Neural progenitor cell (in vitro differentiated cells): ENCODE measurements at regions not wholly inside any gene's neighbourhood (a gene's known extent, or its start where the extent isn't known, plus 50 kb on each side); places are given as distances from the start of the nearest gene placed in this dataset.

Source experiments
- DNase-seq: peaks from one replicate; pipeline ENCODE4 v3.0.0-alpha.2; 2016; ENCODE audit warnings: low spot score
- H2AFZ ChIP-seq: fragments of 200-600 bp; sonication (generic); replicated peaks from 2 replicates; pipeline ENCODE4 v1.6.1; 2016; ENCODE audit warnings: antibody characterized with exemption
- H3F3A ChIP-seq: fragments of 200-600 bp; sonication (generic); 2 replicates; pipeline ENCODE4 v1.6.1; 2016; ENCODE audit warnings: antibody characterized with exemption, low read depth
- H3K27ac ChIP-seq: fragments of 200-600 bp; sonication (generic); 2 replicates; pipeline ENCODE4 v1.5.1; 2016; ENCODE audit warnings: mild to moderate bottlenecking
- H3K27me3 ChIP-seq: fragments of 200-600 bp; sonication (generic); 2 replicates; pipeline ENCODE4 v1.6.1; 2016; ENCODE audit warnings: mild to moderate bottlenecking, moderate library complexity
- H3K36me3 ChIP-seq: fragments of 200-600 bp; sonication (generic); 2 replicates; pipeline ENCODE4 v1.5.1; 2016
- H3K4me1 ChIP-seq: fragments of 200-600 bp; sonication (generic); 2 replicates; pipeline ENCODE4 v1.6.1; 2016; ENCODE audit warnings: mixed run types
- H3K4me2 ChIP-seq: fragments of 200-600 bp; sonication (generic); 2 replicates; pipeline ENCODE4 v1.6.1; 2016
- H3K4me3 ChIP-seq: fragments of 200-600 bp; sonication (generic); 2 replicates; pipeline ENCODE4 v1.5.1; 2016
- H3K79me2 ChIP-seq: fragments of 200-600 bp; sonication (generic); 2 replicates; pipeline ENCODE4 v1.6.1; 2016; ENCODE audit warnings: low read depth
- H3K9ac ChIP-seq: fragments of 200-600 bp; sonication (generic); 2 replicates; pipeline ENCODE4 v1.6.1; 2016
- H3K9me3 ChIP-seq: fragments of 200-600 bp; sonication (generic); 2 replicates; pipeline ENCODE4 v1.5.1; 2016; ENCODE audit warnings: low read depth
- H4K20me1 ChIP-seq: fragments of 200-600 bp; sonication (generic); 2 replicates; pipeline ENCODE4 v1.6.1; 2016; ENCODE audit warnings: low read depth
- H3K27ac Mint-ChIP-seq: 3 replicates; pipeline ENCODE4 v1.8.0; 2021; ENCODE audit warnings: mixed read lengths
- H3K27me3 Mint-ChIP-seq: 2 replicates; pipeline ENCODE4 v1.8.0; 2022; ENCODE audit warnings: low read depth, mild to moderate bottlenecking, inconsistent platforms, moderate library complexity, mixed read lengths; ENCODE audit not compliant: insufficient read depth
- H3K36me3 Mint-ChIP-seq: 3 replicates; pipeline ENCODE4 v1.8.0; 2021; ENCODE audit warnings: mixed read lengths
- H3K4me1 Mint-ChIP-seq: 3 replicates; pipeline ENCODE4 v1.8.0; 2021; ENCODE audit warnings: mixed read lengths
- H3K4me3 Mint-ChIP-seq: 3 replicates; pipeline ENCODE4 v1.8.0; 2021; ENCODE audit warnings: mild to moderate bottlenecking, moderate library complexity, mixed read lengths
- H3K9me3 Mint-ChIP-seq: 3 replicates; pipeline ENCODE4 v1.8.0; 2020; ENCODE audit warnings: mixed read lengths
- CTCF ChIP-seq: fragments of 200-600 bp; sonication (generic); IDR thresholded peaks from 2 replicates; pipeline ENCODE4 v1.5.1; 2017; ENCODE audit warnings: antibody characterized with exemption, mild to moderate bottlenecking
- EZH2 ChIP-seq: fragments of 200-600 bp; sonication (generic); IDR thresholded peaks from 2 replicates; pipeline ENCODE4 v1.6.1; 2017; ENCODE audit warnings: antibody characterized with exemption, mild to moderate bottlenecking, moderate library complexity
- EZH2phosphoT487 ChIP-seq: fragments of 200-600 bp; sonication (generic); IDR thresholded peaks from 2 replicates; pipeline ENCODE4 v1.6.1; 2017; ENCODE audit warnings: antibody characterized with exemption

GRCh38 chr15:25241241-25241801 lies 197.5 kb downstream of the UBE3A start:
- no peaks in the 10 kb centered on the region for H3K4me1 ChIP-seq
- H3K27ac Mint-ChIP-seq, result no peak overlapping the region
- H3K9me3 Mint-ChIP-seq, result peaks cover 37% of the 10 kb centered on the region
- no peak overlapping the region for H3K9ac ChIP-seq
- no peaks in the 10 kb centered on the region for H3K36me3 Mint-ChIP-seq
- DNase-seq, result no peak
- no peaks in the 10 kb centered on the region for H4K20me1 ChIP-seq
- H3K27ac ChIP-seq, result no peak overlapping the region
- no peak overlapping the region for H3K4me3 ChIP-seq
- H3K9me3 ChIP-seq, result no peaks in the 10 kb centered on the region
- no peaks in the 10 kb centered on the region for H3K36me3 ChIP-seq
- no peaks in the 10 kb centered on the region for H3K4me1 Mint-ChIP-seq
- H3F3A ChIP-seq, result no peaks in the 10 kb centered on the region
- TF ChIP-seq EZH2, result no peak
- TF ChIP-seq EZH2phosphoT487, result no peak
- no peak for TF ChIP-seq CTCF
- peaks cover 2% of the 10 kb centered on the region for H3K27me3 Mint-ChIP-seq
- no peaks in the 10 kb centered on the region for H3K79me2 ChIP-seq
- no peak overlapping the region for H3K4me3 Mint-ChIP-seq
- no peak overlapping the region for H2AFZ ChIP-seq
- no peak overlapping the region for H3K4me2 ChIP-seq
- no peaks in the 10 kb centered on the region for H3K27me3 ChIP-seq

GRCh38 chr15:25242166-25242879 lies 196.5 kb downstream of the UBE3A start:
- Histone ChIP-seq H3F3A (no peaks in the 10 kb centered on the region), H3K4me1 (no peaks in the 10 kb centered on the region), H3K9ac (no peak overlapping the region), H3K4me2 (no peak overlapping the region), H3K27me3 (no peaks in the 10 kb centered on the region), H3K36me3 (no peaks in the 10 kb centered on the region), H4K20me1 (no peaks in the 10 kb centered on the region), H3K27ac (no peak overlapping the region), H2AFZ (no peak overlapping the region), H3K79me2 (no peaks in the 10 kb centered on the region), H3K9me3 (no peaks in the 10 kb centered on the region), H3K4me3 (no peak overlapping the region)
- TF ChIP-seq CTCF (no peak), EZH2 (no peak), EZH2phosphoT487 (no peak)
- Mint-ChIP-seq H3K9me3 (peaks cover 38% of the 10 kb centered on the region), H3K4me3 (no peak overlapping the region), H3K4me1 (no peaks in the 10 kb centered on the region), H3K36me3 (no peaks in the 10 kb centered on the region), H3K27ac (no peak overlapping the region), H3K27me3 (peaks cover 2% of the 10 kb centered on the region)
- no peak for DNase-seq

- DNase-seq, result no peak
- Mint-ChIP-seq H3K27ac (no peak overlapping the region), H3K9me3 (peaks cover 38% of the 10 kb centered on the region), H3K27me3 (peaks cover under 1% of the 10 kb centered on the region), H3K4me1 (no peaks in the 10 kb centered on the region), H3K4me3 (no peak overlapping the region), H3K36me3 (no peaks in the 10 kb centered on the region)
- no peaks in the 10 kb centered on the region for H4K20me1 ChIP-seq
- H3F3A ChIP-seq, result no peaks in the 10 kb centered on the region
- H3K27me3 ChIP-seq, result no peaks in the 10 kb centered on the region
- H3K79me2 ChIP-seq, result no peaks in the 10 kb centered on the region
- H2AFZ ChIP-seq, result no peak overlapping the region
- H3K4me1 ChIP-seq, result no peaks in the 10 kb centered on the region
- H3K4me2 ChIP-seq, result no peak overlapping the region
- H3K36me3 ChIP-seq, result no peaks in the 10 kb centered on the region
- no peaks in the 10 kb centered on the region for H3K9me3 ChIP-seq
- no peak overlapping the region for H3K9ac ChIP-seq
- no peak overlapping the region for H3K4me3 ChIP-seq
- H3K27ac ChIP-seq, result no peak overlapping the region
- no peak for TF ChIP-seq EZH2
- no peak for TF ChIP-seq EZH2phosphoT487
- no peak for TF ChIP-seq CTCF
These were observed 195.6 kb downstream of the UBE3A start for GRCh38 chr15:25242957-25243799.
